NB4 (cell line): ENCODE measurements at regions not wholly inside any gene's neighbourhood (a gene's known extent, or its start where the extent isn't known, plus 50 kb on each side); places are given as distances from the start of the nearest gene placed in this dataset.

ENCODE experiments used
- CTCF ChIP-seq: IDR thresholded peaks from one replicate; pipeline ENCODE4 v1.5.1; 2012; ENCODE audit warnings: low read depth, low read length
- MAX ChIP-seq: IDR thresholded peaks from 2 replicates; pipeline ENCODE4 v1.6.1; 2011; ENCODE audit warnings: low read depth, low read length
- MYC ChIP-seq: IDR thresholded peaks from 2 replicates; pipeline ENCODE4 v1.6.1; 2011; ENCODE audit warnings: low read depth, low read length
- POLR2A ChIP-seq: IDR thresholded peaks from 2 replicates; pipeline ENCODE4 v1.6.1; 2011; ENCODE audit warnings: mild to moderate bottlenecking; ENCODE audit not compliant: insufficient read length; ENCODE audit errors: extremely low read depth

GRCh38 chr1:194862129-194862528, 1675.7 kb upstream of the B3GALT2 start:
- TF ChIP-seq CTCF (no peak), POLR2A (no peak), MAX (no peak), MYC (no peak)
